IMR-90 (cell line): ENCODE measurements at regions not wholly inside any gene's neighbourhood (a gene's known extent, or its start where the extent isn't known, plus 50 kb on each side); places are given as distances from the start of the nearest gene placed in this dataset.

Source experiments
- ATAC-seq: fragments of 200-7000 bp; cut with Tn5 transposase; 2 replicates; pipeline ENCODE4 v1.9.1; 2020; ENCODE audit warnings: low read depth, mild to moderate bottlenecking, moderate library complexity
- BruUV-seq: library from RNA; stranded (reverse); fragments of 400-500 nt; replicated peaks from 2 replicates; lab custom pipeline; 2021; lab: Mats Ljungman, UMichigan
- CTCF ChIA-PET: fragments of 300-600 bp; formaldehyde crosslinking; extraction: SDS; loops from one replicate; lab custom pipeline; 2021; ENCODE audit warnings: antibody characterized with exemption; lab: Yijun Ruan, JAX
- POLR2A ChIA-PET: fragments of 300-600 bp; sonication (Branson Sonifier 250); formaldehyde crosslinking; loops from one replicate; lab custom pipeline; 2022; ENCODE audit warnings: antibody characterized with exemption; ENCODE audit not compliant: unreplicated experiment; lab: Charles Lee
- DNase-seq: peaks from one replicate; pipeline ENCODE4 v3.0.0; 2013
- H2AFZ ChIP-seq: replicated peaks from 2 replicates; pipeline ENCODE3; 2013; ENCODE audit warnings: low read length, mild to moderate bottlenecking; ENCODE audit not compliant: poor library complexity
- H2AK5ac ChIP-seq: 2 replicates; pipeline ENCODE4 v1.6.1; 2013; ENCODE audit warnings: low read depth, low read length, inconsistent platforms
- H2AK9ac ChIP-seq: replicated peaks from 2 replicates; pipeline ENCODE3; 2013; ENCODE audit warnings: mild to moderate bottlenecking, low read depth, low read length, moderate library complexity; ENCODE audit not compliant: poor library complexity
- H2BK120ac ChIP-seq: 2 replicates; pipeline ENCODE4 v1.6.1; 2013; ENCODE audit warnings: low read depth, low read length, inconsistent platforms
- H2BK15ac ChIP-seq: 3 replicates; pipeline ENCODE4 v1.6.1; 2013; ENCODE audit warnings: low read depth, low read length, inconsistent platforms
- H2BK20ac ChIP-seq: 2 replicates; pipeline ENCODE4 v1.6.1; 2013; ENCODE audit warnings: low read depth, mild to moderate bottlenecking, inconsistent platforms, low read length, moderate library complexity
- H2BK5ac ChIP-seq: 2 replicates; pipeline ENCODE4 v1.6.1; 2013; ENCODE audit warnings: mild to moderate bottlenecking, low read depth, low read length, inconsistent platforms; ENCODE audit not compliant: poor library complexity, severe bottlenecking
- H3K14ac ChIP-seq: replicated peaks from 2 replicates; pipeline ENCODE4 v1.6.1; 2013; ENCODE audit warnings: low read depth, low read length, inconsistent platforms
- H3K18ac ChIP-seq: 2 replicates; pipeline ENCODE4 v1.6.1; 2013; ENCODE audit warnings: low read depth, low read length, control low read depth
- H3K23ac ChIP-seq: 2 replicates; pipeline ENCODE4 v1.6.1; 2013; ENCODE audit warnings: low read depth, low read length, inconsistent platforms
- H3K27ac ChIP-seq: 2 replicates; pipeline ENCODE4 v1.5.1; 2013; ENCODE audit warnings: mild to moderate bottlenecking, control low read depth, low read length; ENCODE audit not compliant: insufficient read depth
- H3K27me3 ChIP-seq: 2 replicates; pipeline ENCODE4 v1.6.1; 2013; ENCODE audit warnings: low read length; ENCODE audit not compliant: control insufficient read depth, insufficient read depth
- H3K36me3 ChIP-seq: 2 replicates; pipeline ENCODE4 v1.6.1; 2013; ENCODE audit warnings: low read length, mixed read lengths; ENCODE audit not compliant: control insufficient read depth, insufficient read depth
- H3K4ac ChIP-seq: 2 replicates; pipeline ENCODE4 v1.6.1; 2013; ENCODE audit warnings: low read depth, low read length, inconsistent platforms
- H3K4me1 ChIP-seq: 2 replicates; pipeline ENCODE4 v1.6.1; 2013; ENCODE audit warnings: low read length, mixed read lengths; ENCODE audit not compliant: control insufficient read depth, insufficient read depth
- H3K4me2 ChIP-seq: 2 replicates; pipeline ENCODE4 v1.6.1; 2013; ENCODE audit warnings: low read depth, mild to moderate bottlenecking, control low read depth, low read length, moderate library complexity
- H3K4me3 ChIP-seq: 2 replicates; pipeline ENCODE4 v1.5.1; 2013; ENCODE audit warnings: low read depth, mild to moderate bottlenecking, control low read depth, low read length, moderate library complexity; ENCODE audit not compliant: insufficient read depth
- H3K56ac ChIP-seq: 2 replicates; pipeline ENCODE4 v1.6.1; 2013; ENCODE audit warnings: low read length, inconsistent platforms; ENCODE audit not compliant: insufficient read depth; ENCODE audit errors: extremely low read depth
- H3K79me1 ChIP-seq, 2 experiments: 2 replicates each; pipeline ENCODE4 v1.6.1; 2013; ENCODE audit warnings: low read length in 2 of 2, inconsistent platforms in 1 of 2, low read depth in 1 of 2
- H3K9ac ChIP-seq: 2 replicates; pipeline ENCODE4 v1.6.1; 2013; ENCODE audit warnings: low read depth, low read length, control low read depth
- H3K9me1 ChIP-seq: 2 replicates; pipeline ENCODE4 v1.6.1; 2013; ENCODE audit warnings: low read length, inconsistent platforms; ENCODE audit not compliant: insufficient read depth
- H3K9me3 ChIP-seq: 2 replicates; pipeline ENCODE4 v1.6.1; 2013; ENCODE audit warnings: low read length; ENCODE audit not compliant: control insufficient read depth, insufficient read depth
- H4K20me1 ChIP-seq: 2 replicates; pipeline ENCODE4 v1.6.1; 2013; ENCODE audit warnings: low read length, inconsistent platforms; ENCODE audit not compliant: insufficient read depth
- H4K5ac ChIP-seq: 2 replicates; pipeline ENCODE4 v1.6.1; 2013; ENCODE audit warnings: mild to moderate bottlenecking, low read depth, low read length, control low read depth
- H4K8ac ChIP-seq, 2 experiments: 2 replicates each; pipeline ENCODE4 v1.6.1; 2013; ENCODE audit warnings: low read depth in 2 of 2, low read length in 2 of 2, control low read depth in 1 of 2, inconsistent platforms in 1 of 2
- H4K91ac ChIP-seq: 2 replicates; pipeline ENCODE4 v1.6.1; 2013; ENCODE audit warnings: low read depth, low read length, inconsistent platforms; ENCODE audit not compliant: insufficient read depth
- CEBPB ChIP-seq: IDR thresholded peaks from 2 replicates; pipeline ENCODE4 v1.6.1; 2012; ENCODE audit warnings: low read depth, low read length, improper control_type of control experiment
- CHD1 ChIP-seq: IDR thresholded peaks from 2 replicates; pipeline ENCODE4 v1.6.1; 2012; ENCODE audit warnings: low read depth, low read length, improper control_type of control experiment
- FOS ChIP-seq: fragments of 150-350 bp; IDR thresholded peaks from 2 replicates; pipeline ENCODE4 v1.6.1; 2016; ENCODE audit warnings: low read depth, low read length
- MXI1 ChIP-seq: IDR thresholded peaks from 2 replicates; pipeline ENCODE4 v1.6.1; 2012; ENCODE audit warnings: low read depth, mild to moderate bottlenecking, low read length, moderate library complexity, borderline replicate concordance
- NFE2L2 ChIP-seq: fragments of 150-350 bp; IDR thresholded peaks from 2 replicates; pipeline ENCODE4 v1.6.1; 2016; ENCODE audit warnings: low read depth, mild to moderate bottlenecking, low read length
- POLR2A ChIP-seq: IDR thresholded peaks from 2 replicates; pipeline ENCODE4 v1.6.1; 2012; ENCODE audit warnings: mild to moderate bottlenecking, low read depth, low read length
- RAD21 ChIP-seq: IDR thresholded peaks from 2 replicates; pipeline ENCODE4 v1.6.1; 2012; ENCODE audit warnings: low read length, improper control_type of control experiment
- RCOR1 ChIP-seq: IDR thresholded peaks from 2 replicates; pipeline ENCODE4 v1.6.1; 2012; ENCODE audit warnings: mild to moderate bottlenecking, low read length, improper control_type of control experiment; ENCODE audit not compliant: insufficient replicate concordance
- RFX5 ChIP-seq: IDR thresholded peaks from 2 replicates; pipeline ENCODE4 v1.8.0; 2012; ENCODE audit warnings: low read depth, mild to moderate bottlenecking, low read length, moderate library complexity
- SMC3 ChIP-seq: fragments of 150-350 bp; IDR thresholded peaks from 2 replicates; pipeline ENCODE4 v1.6.1; 2016; ENCODE audit warnings: low read depth, mild to moderate bottlenecking, antibody characterized with exemption, low read length, moderate library complexity
- WGBS, 2 experiments: methylation state at CpG; one replicate each; pipeline versions ENCODE4 v1.1.5 to v1.1.7; 2013; ENCODE audit warnings: missing lambda C conversion rate in 2 of 2; ENCODE audit not compliant: insufficient read length in 1 of 2; ENCODE audit errors: extremely low coverage in 2 of 2; 5-methylcytosine and 5-hydroxymethylcytosine counted together
- dilution Hi-C: fragments of 300-500 bp; cut with HindIII; formaldehyde crosslinking; loops from one replicate; pipeline ENCODE4 v1.14.3; 2018; ENCODE audit warnings: low sequenced_read_pairs; ENCODE audit not compliant: unreplicated experiment
- in situ Hi-C: fragments of 300-500 bp; cut with MboI; formaldehyde crosslinking; loops from 3 replicates; pipeline ENCODE4 v1.14.3; 2019; ENCODE audit warnings: low sequenced_read_pairs, inconsistent platforms, mixed read lengths
- intact Hi-C: fragments of 100-400 bp; cut with micrococcal nuclease; formaldehyde crosslinking; loops from 2 replicates; pipeline ENCODE4 v1.10.0; 2022
- TF ChIP-seq, protein P1 (sequence below): conservative IDR thresholded peaks from 2 replicates; pipeline ENCODE4 v1.5.1; 2012; ENCODE audit warnings: mild to moderate bottlenecking, low read depth, low read length, improper control_type of control experiment
- TF ChIP-seq, protein P2 (sequence below): fragments of 150-350 bp; IDR thresholded peaks from 2 replicates; pipeline ENCODE4 v1.6.1; 2016; ENCODE audit warnings: low read depth, mild to moderate bottlenecking, low read length, moderate library complexity, borderline replicate concordance
- TF ChIP-seq, protein P3 (sequence below): fragments of 150-350 bp; IDR thresholded peaks from 2 replicates; pipeline ENCODE4 v1.6.1; 2017; ENCODE audit warnings: mild to moderate bottlenecking, antibody characterized with exemption, low read length, low read depth

DNA sequence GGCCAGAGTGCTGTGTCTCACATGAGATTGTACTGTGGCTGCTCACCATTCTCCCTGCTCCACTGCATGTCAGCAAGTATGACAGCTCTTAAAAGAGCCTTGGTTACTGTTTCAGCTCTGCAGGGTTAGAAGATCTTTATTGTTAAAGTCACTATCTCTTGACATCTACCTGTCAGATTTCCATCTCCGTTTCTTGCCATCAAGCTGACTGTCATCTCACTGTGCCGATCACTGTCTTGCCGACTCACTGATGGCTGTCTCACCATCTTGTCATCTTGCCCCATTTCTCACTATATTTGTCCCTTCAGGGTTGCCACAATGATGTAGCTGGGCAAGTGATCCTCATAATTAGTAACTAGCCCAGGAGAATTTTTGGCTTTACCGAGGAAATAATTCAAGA, 800.9 kb upstream of the CDH7 start:
- no TSS peak for BruUV-seq
- dilution Hi-C loops = no loop called here
- Histone ChIP-seq H2AK5ac (no peak overlapping the region), H3K9ac (no peak overlapping the region), H2BK5ac (no peak overlapping the region), H3K27me3 (no peaks in the 10 kb centered on the region), H3K4me3 (no peak overlapping the region), H3K4ac (no peak overlapping the region), H3K9me3 (peaks cover 18% of the 10 kb centered on the region), H3K27ac (no peak overlapping the region), H3K23ac (no peak overlapping the region), H3K14ac (no peak overlapping the region), H4K91ac (no peak overlapping the region), H4K5ac (no peak overlapping the region), H3K18ac (no peak overlapping the region), H3K4me2 (no peak overlapping the region), H3K36me3 (no peaks in the 10 kb centered on the region), H3K9me1 (no peaks in the 10 kb centered on the region), H2BK120ac (no peak overlapping the region), H3K79me1 (no peaks in the 10 kb centered on the region), H2BK20ac (no peak overlapping the region), H2BK15ac (no peak overlapping the region), H3K4me1 (no peaks in the 10 kb centered on the region), H2AFZ (no peak overlapping the region), H3K56ac (no peak overlapping the region), H4K20me1 (no peaks in the 10 kb centered on the region), H2AK9ac (no peak overlapping the region), H4K8ac (no peak overlapping the region)
- ChIA-PET CTCF (no interaction called here), POLR2A (no interaction called here)
- TF ChIP-seq CHD1 = no peak
- TF ChIP-seq RAD21 = no peak
- no peak for TF ChIP-seq RFX5
- no peak for TF ChIP-seq SMC3
- no peak for TF ChIP-seq FOS
- TF ChIP-seq POLR2A = no peak
- TF ChIP-seq, protein P1, sequence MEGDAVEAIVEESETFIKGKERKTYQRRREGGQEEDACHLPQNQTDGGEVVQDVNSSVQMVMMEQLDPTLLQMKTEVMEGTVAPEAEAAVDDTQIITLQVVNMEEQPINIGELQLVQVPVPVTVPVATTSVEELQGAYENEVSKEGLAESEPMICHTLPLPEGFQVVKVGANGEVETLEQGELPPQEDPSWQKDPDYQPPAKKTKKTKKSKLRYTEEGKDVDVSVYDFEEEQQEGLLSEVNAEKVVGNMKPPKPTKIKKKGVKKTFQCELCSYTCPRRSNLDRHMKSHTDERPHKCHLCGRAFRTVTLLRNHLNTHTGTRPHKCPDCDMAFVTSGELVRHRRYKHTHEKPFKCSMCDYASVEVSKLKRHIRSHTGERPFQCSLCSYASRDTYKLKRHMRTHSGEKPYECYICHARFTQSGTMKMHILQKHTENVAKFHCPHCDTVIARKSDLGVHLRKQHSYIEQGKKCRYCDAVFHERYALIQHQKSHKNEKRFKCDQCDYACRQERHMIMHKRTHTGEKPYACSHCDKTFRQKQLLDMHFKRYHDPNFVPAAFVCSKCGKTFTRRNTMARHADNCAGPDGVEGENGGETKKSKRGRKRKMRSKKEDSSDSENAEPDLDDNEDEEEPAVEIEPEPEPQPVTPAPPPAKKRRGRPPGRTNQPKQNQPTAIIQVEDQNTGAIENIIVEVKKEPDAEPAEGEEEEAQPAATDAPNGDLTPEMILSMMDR = no peak
- TF ChIP-seq, protein P2, sequence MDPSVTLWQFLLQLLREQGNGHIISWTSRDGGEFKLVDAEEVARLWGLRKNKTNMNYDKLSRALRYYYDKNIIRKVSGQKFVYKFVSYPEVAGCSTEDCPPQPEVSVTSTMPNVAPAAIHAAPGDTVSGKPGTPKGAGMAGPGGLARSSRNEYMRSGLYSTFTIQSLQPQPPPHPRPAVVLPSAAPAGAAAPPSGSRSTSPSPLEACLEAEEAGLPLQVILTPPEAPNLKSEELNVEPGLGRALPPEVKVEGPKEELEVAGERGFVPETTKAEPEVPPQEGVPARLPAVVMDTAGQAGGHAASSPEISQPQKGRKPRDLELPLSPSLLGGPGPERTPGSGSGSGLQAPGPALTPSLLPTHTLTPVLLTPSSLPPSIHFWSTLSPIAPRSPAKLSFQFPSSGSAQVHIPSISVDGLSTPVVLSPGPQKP = no peak
- TF ChIP-seq MXI1 = no peak
- TF ChIP-seq RCOR1 = no peak
- TF ChIP-seq CEBPB = no peak
- no peak for TF ChIP-seq NFE2L2
- TF ChIP-seq, protein P3, sequence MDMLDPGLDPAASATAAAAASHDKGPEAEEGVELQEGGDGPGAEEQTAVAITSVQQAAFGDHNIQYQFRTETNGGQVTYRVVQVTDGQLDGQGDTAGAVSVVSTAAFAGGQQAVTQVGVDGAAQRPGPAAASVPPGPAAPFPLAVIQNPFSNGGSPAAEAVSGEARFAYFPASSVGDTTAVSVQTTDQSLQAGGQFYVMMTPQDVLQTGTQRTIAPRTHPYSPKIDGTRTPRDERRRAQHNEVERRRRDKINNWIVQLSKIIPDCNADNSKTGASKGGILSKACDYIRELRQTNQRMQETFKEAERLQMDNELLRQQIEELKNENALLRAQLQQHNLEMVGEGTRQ = no peak
- ATAC-seq (no peak), DNase-seq (no peak)
- in situ Hi-C loops = no loop called here
- WGBS, 2 experiments = 80% methylated on average over 2 of the region's 4 CpGs; no CpG with 5 or more reads in 1 of the 2 experiments
- intact Hi-C loops = no loop called here
